ENCODE measurements at regions not wholly inside any gene's neighbourhood (a gene's known extent, or its start where the extent isn't known, plus 50 kb on each side); places are given as distances from the start of the nearest gene placed in this dataset.

GRCh38 chr18:72372076-72372475, 172.1 kb downstream of the CBLN2 start:
- H3K4me1 ChIP-seq: no peaks in the 10 kb centered on the region
- H3K36me3 ChIP-seq: no peaks in the 10 kb centered on the region
- no peak overlapping the region for H3K27ac ChIP-seq
- no peak for TF ChIP-seq CTCF (IDR thresholded peaks at IDR 0.05)
- no peaks in the 10 kb centered on the region for H3K27me3 ChIP-seq (ENCODE audit: low read depth)
- no peaks in the 10 kb centered on the region for H3K9me3 ChIP-seq
- DNase-seq: no peak
- no peak for ATAC-seq
- no peak overlapping the region for H3K4me3 ChIP-seq
- intact Hi-C loops (cut with DNase I): no loop called here

DNA sequence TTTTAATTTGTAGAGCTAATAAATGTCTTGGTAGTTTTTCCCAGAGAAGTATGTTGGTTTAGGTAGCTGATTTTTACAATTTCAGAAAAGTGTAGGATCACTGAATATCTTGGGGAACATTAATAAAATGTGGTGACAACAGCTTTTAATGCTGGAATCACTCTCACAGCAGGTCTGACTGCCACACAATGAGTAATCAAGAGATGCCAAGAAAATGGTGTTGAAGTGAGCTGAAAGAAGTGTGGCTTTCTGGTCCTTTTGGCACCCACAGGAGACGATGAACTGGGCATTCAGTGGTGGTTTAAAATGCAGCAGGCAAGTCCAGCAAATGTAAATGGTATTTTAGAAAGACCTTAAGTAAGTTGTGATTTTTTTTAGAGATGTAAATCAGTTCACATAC, 175.8 kb downstream of the CBLN2 start:
- intact Hi-C loops (cut with DNase I): no loop called here
- Histone ChIP-seq H3K4me1 (no peaks in the 10 kb centered on the region), H3K4me3 (no peak overlapping the region), H3K27ac (no peak overlapping the region), H3K36me3 (no peaks in the 10 kb centered on the region), H3K27me3 (ENCODE audit: low read depth) (no peaks in the 10 kb centered on the region), H3K9me3 (no peaks in the 10 kb centered on the region)
- no peak for DNase-seq
- TF ChIP-seq CTCF (IDR thresholded peaks at IDR 0.05): no peak
- no peak for ATAC-seq

- H3K4me3 ChIP-seq: no peak overlapping the region
- H3K4me1 ChIP-seq: no peaks in the 10 kb centered on the region
- H3K27ac ChIP-seq: no peak overlapping the region
- intact Hi-C loops (cut with DNase I): no loop called here
- no peaks in the 10 kb centered on the region for H3K36me3 ChIP-seq
- H3K27me3 ChIP-seq (ENCODE audit: low read depth): no peaks in the 10 kb centered on the region
- ATAC-seq: no peak
- no peak for TF ChIP-seq CTCF (IDR thresholded peaks at IDR 0.05)
- DNase-seq: no peak
- H3K9me3 ChIP-seq: no peaks in the 10 kb centered on the region
These were observed 183.5 kb downstream of the CBLN2 start for GRCh38 chr18:72360634-72361033.

GRCh38 chr18:72342933-72343332, 201.2 kb downstream of the CBLN2 start:
- H3K27ac ChIP-seq: no peak overlapping the region
- H3K4me3 ChIP-seq: no peak overlapping the region
- DNase-seq (no peak), ATAC-seq (no peak)
- H3K36me3 ChIP-seq: no peaks in the 10 kb centered on the region
- H3K27me3 ChIP-seq (ENCODE audit: low read depth): no peaks in the 10 kb centered on the region
- H3K4me1 ChIP-seq: no peaks in the 10 kb centered on the region
- H3K9me3 ChIP-seq: no peaks in the 10 kb centered on the region
- intact Hi-C loops (cut with DNase I): no loop called here
- no peak for TF ChIP-seq CTCF (IDR thresholded peaks at IDR 0.05)

GRCh38 chr18:72339976-72340375, 204.2 kb downstream of the CBLN2 start:
- no peaks in the 10 kb centered on the region for H3K9me3 ChIP-seq
- TF ChIP-seq CTCF (IDR thresholded peaks at IDR 0.05): no peak
- H3K27me3 ChIP-seq (ENCODE audit: low read depth): no peaks in the 10 kb centered on the region
- intact Hi-C loops (cut with DNase I): no loop called here
- H3K36me3 ChIP-seq: no peaks in the 10 kb centered on the region
- DNase-seq (no peak), ATAC-seq (no peak)
- H3K4me3 ChIP-seq: no peak overlapping the region
- no peak overlapping the region for H3K27ac ChIP-seq
- H3K4me1 ChIP-seq: no peaks in the 10 kb centered on the region

DNA sequence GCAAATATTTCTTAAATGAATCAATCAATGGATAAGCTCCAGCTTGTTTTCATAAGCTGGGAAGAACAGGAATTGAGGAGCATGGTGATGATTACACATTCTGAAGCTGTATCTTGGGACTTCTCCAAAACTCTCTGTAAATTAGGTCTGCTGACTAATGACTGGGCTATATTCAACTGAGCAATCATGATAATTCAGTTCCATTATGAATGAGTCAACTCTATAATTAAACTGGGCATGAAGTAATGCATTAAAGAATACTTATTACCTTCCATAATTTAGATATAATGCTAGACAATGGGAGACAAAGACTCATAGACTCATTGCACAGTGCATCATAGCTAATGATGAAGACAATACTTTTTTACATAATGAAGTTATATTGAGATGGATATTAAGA, 207.4 kb downstream of the CBLN2 start:
- Histone ChIP-seq H3K27ac (no peak overlapping the region), H3K27me3 (ENCODE audit: low read depth) (no peaks in the 10 kb centered on the region), H3K36me3 (no peaks in the 10 kb centered on the region), H3K4me3 (no peak overlapping the region), H3K4me1 (no peaks in the 10 kb centered on the region), H3K9me3 (no peaks in the 10 kb centered on the region)
- no peak for ATAC-seq
- intact Hi-C loops (cut with DNase I): no loop called here
- TF ChIP-seq CTCF (IDR thresholded peaks at IDR 0.05): no peak
- no peak for DNase-seq

Data from lower lobe of right lung (tissue), 2 donors.